H9 (cell line): ENCODE measurements at regions not wholly inside any gene's neighbourhood (a gene's known extent, or its start where the extent isn't known, plus 50 kb on each side); places are given as distances from the start of the nearest gene placed in this dataset.

Experiments used
- DNase-seq: peaks from one replicate; pipeline ENCODE4 v3.0.0-alpha.2; 2017
- H2AFZ ChIP-seq: one replicate; pipeline ENCODE4 v1.6.1; 2013; ENCODE audit warnings: mild to moderate bottlenecking, low read length, control low read depth, moderate library complexity
- H2AK5ac ChIP-seq: 2 replicates; pipeline ENCODE4 v1.6.1; 2013; ENCODE audit warnings: low read length, control low read depth, mixed read lengths; ENCODE audit not compliant: insufficient read length
- H2BK120ac ChIP-seq: one replicate; pipeline ENCODE4 v1.6.1; 2013; ENCODE audit warnings: low read depth, mild to moderate bottlenecking, low read length, control low read depth, inconsistent platforms; ENCODE audit not compliant: poor library complexity, severe bottlenecking
- H2BK12ac ChIP-seq: 2 replicates; pipeline ENCODE4 v1.6.1; 2013; ENCODE audit warnings: low read length, control low read depth, mixed read lengths, low read depth; ENCODE audit not compliant: insufficient read length
- H2BK15ac ChIP-seq: 2 replicates; pipeline ENCODE4 v1.6.1; 2013; ENCODE audit warnings: low read depth, low read length, control low read depth
- H2BK20ac ChIP-seq: one replicate; pipeline ENCODE4 v1.6.1; 2013; ENCODE audit warnings: low read depth, mild to moderate bottlenecking, low read length, control low read depth, inconsistent platforms; ENCODE audit not compliant: poor library complexity, severe bottlenecking
- H2BK5ac ChIP-seq: 2 replicates; pipeline ENCODE4 v1.6.1; 2013; ENCODE audit warnings: low read length, control low read depth, mixed read lengths; ENCODE audit not compliant: insufficient read length
- H3K14ac ChIP-seq: 2 replicates; pipeline ENCODE4 v1.6.1; 2013; ENCODE audit warnings: low read length, control low read depth; ENCODE audit not compliant: insufficient read depth
- H3K18ac ChIP-seq: 2 replicates; pipeline ENCODE4 v1.6.1; 2013; ENCODE audit warnings: low read depth, mild to moderate bottlenecking, mixed read lengths, low read length, control low read depth; ENCODE audit not compliant: insufficient read length
- H3K23ac ChIP-seq: 2 replicates; pipeline ENCODE4 v1.6.1; 2013; ENCODE audit warnings: low read length, control low read depth, mixed read lengths, low read depth; ENCODE audit not compliant: insufficient read length
- H3K23me2 ChIP-seq: 2 replicates; pipeline ENCODE4 v1.6.1; 2013; ENCODE audit warnings: low read depth, mild to moderate bottlenecking, mixed read lengths, low read length, control low read depth; ENCODE audit not compliant: insufficient read length, poor library complexity, severe bottlenecking
- H3K27ac ChIP-seq: 2 replicates; pipeline ENCODE4 v1.5.1; 2013; ENCODE audit warnings: low read length, control low read depth, mixed read lengths, low read depth; ENCODE audit not compliant: insufficient read length
- H3K27me3 ChIP-seq: 2 replicates; pipeline ENCODE4 v1.6.1; 2013; ENCODE audit warnings: low read length, control low read depth, inconsistent platforms; ENCODE audit not compliant: insufficient read depth
- H3K4ac ChIP-seq: 2 replicates; pipeline ENCODE4 v1.6.1; 2013; ENCODE audit warnings: low read depth, mild to moderate bottlenecking, control low read depth, inconsistent platforms, low read length, moderate library complexity
- H3K4me1 ChIP-seq: 2 replicates; pipeline ENCODE4 v1.6.1; 2013; ENCODE audit warnings: low read length, control low read depth, inconsistent platforms; ENCODE audit not compliant: insufficient read depth
- H3K4me2 ChIP-seq: 2 replicates; pipeline ENCODE4 v1.6.1; 2013; ENCODE audit warnings: low read length, control low read depth, mixed read lengths; ENCODE audit not compliant: insufficient read length, insufficient read depth
- H3K56ac ChIP-seq: 2 replicates; pipeline ENCODE4 v1.6.1; 2013; ENCODE audit warnings: low read depth, mild to moderate bottlenecking, mixed read lengths, low read length, control low read depth; ENCODE audit not compliant: insufficient read length
- H3K79me1 ChIP-seq: 2 replicates; pipeline ENCODE4 v1.6.1; 2013; ENCODE audit warnings: low read depth, mild to moderate bottlenecking, moderate library complexity, low read length, control low read depth, inconsistent platforms; ENCODE audit not compliant: insufficient read depth, poor library complexity, severe bottlenecking
- H3K79me2 ChIP-seq: 2 replicates; pipeline ENCODE4 v1.6.1; 2013; ENCODE audit warnings: low read length, control low read depth, inconsistent platforms; ENCODE audit not compliant: insufficient read depth
- H3K9ac ChIP-seq: 2 replicates; pipeline ENCODE4 v1.6.1; 2013; ENCODE audit warnings: low read length, control low read depth, mixed read lengths; ENCODE audit not compliant: insufficient read length; ENCODE audit errors: extremely low read depth
- H3K9me3 ChIP-seq: one replicate; pipeline ENCODE4 v1.6.1; 2013; ENCODE audit warnings: low read depth, low read length, inconsistent platforms; ENCODE audit not compliant: control insufficient read depth
- H3T11ph ChIP-seq: one replicate; pipeline ENCODE4 v1.6.1; 2013; ENCODE audit warnings: mild to moderate bottlenecking, low read length, control low read depth, inconsistent platforms
- H4K20me1 ChIP-seq: one replicate; pipeline ENCODE4 v1.6.1; 2013; ENCODE audit not compliant: control insufficient read depth, insufficient read length, insufficient read depth
- H4K5ac ChIP-seq: 2 replicates; pipeline ENCODE4 v1.6.1; 2013; ENCODE audit warnings: low read depth, mild to moderate bottlenecking, mixed read lengths, low read length, control low read depth; ENCODE audit not compliant: insufficient read length
- H4K8ac ChIP-seq: replicated peaks from 2 replicates; pipeline ENCODE4 v1.6.1; 2013; ENCODE audit warnings: low read length, control low read depth, mixed read lengths, low read depth; ENCODE audit not compliant: insufficient read length
- H4K91ac ChIP-seq: 2 replicates; pipeline ENCODE4 v1.6.1; 2013; ENCODE audit warnings: low read depth, mild to moderate bottlenecking, moderate library complexity, mixed read lengths, low read length, control low read depth; ENCODE audit not compliant: insufficient read length
- H3K27ac Mint-ChIP-seq, 3 experiments: 2 replicates in 2 of 3; 3 replicates in 1 of 3; pipeline ENCODE4 v1.8.0; 2020 to 2021; ENCODE audit warnings: mixed read lengths in 3 of 3, mild to moderate bottlenecking in 1 of 3, moderate library complexity in 1 of 3
- H3K27me3 Mint-ChIP-seq: 2 replicates; pipeline ENCODE4 v1.8.0; 2021; ENCODE audit warnings: low read depth, mild to moderate bottlenecking, moderate library complexity, mixed read lengths
- H3K36me3 Mint-ChIP-seq, 3 experiments: 2 replicates in 2 of 3; 3 replicates in 1 of 3; pipeline ENCODE4 v1.8.0; 2020 to 2021; ENCODE audit warnings: low read depth in 3 of 3, mixed read lengths in 3 of 3; ENCODE audit not compliant: insufficient read depth in 1 of 3
- H3K4me1 Mint-ChIP-seq, 2 experiments: 2 replicates each; pipeline ENCODE4 v1.8.0; 2020; ENCODE audit warnings: mixed read lengths in 2 of 2
- H3K4me3 Mint-ChIP-seq, 2 experiments: 2 replicates in 1 of 2; 3 replicates in 1 of 2; pipeline ENCODE4 v1.8.0; 2020 to 2021; ENCODE audit warnings: mild to moderate bottlenecking in 2 of 2, mixed read lengths in 2 of 2, moderate library complexity in 1 of 2
- H3K9me3 Mint-ChIP-seq, 2 experiments: 2 replicates in 1 of 2; 3 replicates in 1 of 2; pipeline ENCODE4 v1.8.0; 2020; ENCODE audit warnings: mild to moderate bottlenecking in 2 of 2, mixed read lengths in 2 of 2, moderate library complexity in 1 of 2
- WGBS: extraction: QIAGEN DNeasy Blood & Tissue Kit; methylation state at CpG from one replicate; pipeline ENCODE4 v1.1.7; 2013; ENCODE audit warnings: missing lambda C conversion rate, low lambda C conversion rate, mixed read lengths; ENCODE audit not compliant: insufficient read length; ENCODE audit errors: extremely low coverage; 5-methylcytosine and 5-hydroxymethylcytosine counted together
- TF ChIP-seq, protein P1 (sequence below): fragments of 200-600 bp; sonication (generic); conservative IDR thresholded peaks from 3 replicates; pipeline ENCODE4 v1.8.0; 2021; ENCODE audit warnings: antibody characterized with exemption, mild to moderate bottlenecking

DNA sequence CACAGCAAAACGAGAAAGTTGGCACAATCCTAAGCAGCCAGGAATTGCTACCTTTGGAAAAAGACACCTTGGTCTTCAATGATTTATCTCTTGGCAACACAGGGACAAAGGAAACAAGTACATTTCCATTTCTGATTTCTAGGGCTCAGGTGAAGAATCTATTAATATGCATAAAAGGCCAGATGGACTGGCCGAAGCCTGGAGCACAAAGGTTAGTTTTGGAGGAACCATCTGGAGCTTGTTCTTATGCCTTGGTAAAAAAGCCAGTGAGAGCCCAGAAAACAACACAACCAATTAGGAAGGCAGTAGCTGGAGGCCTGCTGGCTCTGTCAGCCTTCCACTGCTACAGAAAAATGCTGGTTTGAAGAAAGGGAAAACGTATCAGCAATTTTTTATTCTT lies 713.5 kb upstream of the API5 start:
- Histone ChIP-seq H3K18ac (no peak overlapping the region), H3K9me3 (no peaks in the 10 kb centered on the region), H4K91ac (no peak overlapping the region), H3K79me1 (no peaks in the 10 kb centered on the region), H3T11ph (no peak overlapping the region), H2BK120ac (no peak overlapping the region), H3K14ac (no peak overlapping the region), H3K23ac (no peak overlapping the region), H3K27me3 (no peaks in the 10 kb centered on the region; the same call in 1 of the 2 replicates), H2BK12ac (no peak overlapping the region), H3K4ac (no peak overlapping the region), H3K4me1 (peaks cover 10% of the 10 kb centered on the region), H2BK5ac (no peak overlapping the region), H2AK5ac (no peak overlapping the region), H4K5ac (no peak overlapping the region), H2BK20ac (no peak overlapping the region), H3K56ac (no peak overlapping the region), H3K79me2 (no peaks in the 10 kb centered on the region), H2BK15ac (no peak overlapping the region), H3K23me2 (no peaks in the 10 kb centered on the region), H4K8ac (no peak overlapping the region), H2AFZ (no peak overlapping the region), H4K20me1 (no peaks in the 10 kb centered on the region), H3K4me2 (no peak overlapping the region), H3K9ac (no peak overlapping the region), H3K27ac (no peak overlapping the region)
- H3K27me3 Mint-ChIP-seq = no peaks in the 10 kb centered on the region; the same call in none of the 2 replicates
- H3K36me3 Mint-ChIP-seq = no peaks in the 10 kb centered on the region
- H3K9me3 Mint-ChIP-seq = no peaks in the 10 kb centered on the region; a peak in 1 of 5 replicates
- no peak for DNase-seq
- peaks cover 30 to 37% of the 10 kb centered on the region in 2 experiments for H3K4me1 Mint-ChIP-seq
- no CpG with 5 or more reads among the region's 3 CpGs for WGBS
- H3K27ac Mint-ChIP-seq = peak overlapping the region in 2 of 3 experiments; percentile 11 to 55; a peak in 1 of 7 replicates
- no peak overlapping the region for H3K4me3 Mint-ChIP-seq
- TF ChIP-seq, protein P1, sequence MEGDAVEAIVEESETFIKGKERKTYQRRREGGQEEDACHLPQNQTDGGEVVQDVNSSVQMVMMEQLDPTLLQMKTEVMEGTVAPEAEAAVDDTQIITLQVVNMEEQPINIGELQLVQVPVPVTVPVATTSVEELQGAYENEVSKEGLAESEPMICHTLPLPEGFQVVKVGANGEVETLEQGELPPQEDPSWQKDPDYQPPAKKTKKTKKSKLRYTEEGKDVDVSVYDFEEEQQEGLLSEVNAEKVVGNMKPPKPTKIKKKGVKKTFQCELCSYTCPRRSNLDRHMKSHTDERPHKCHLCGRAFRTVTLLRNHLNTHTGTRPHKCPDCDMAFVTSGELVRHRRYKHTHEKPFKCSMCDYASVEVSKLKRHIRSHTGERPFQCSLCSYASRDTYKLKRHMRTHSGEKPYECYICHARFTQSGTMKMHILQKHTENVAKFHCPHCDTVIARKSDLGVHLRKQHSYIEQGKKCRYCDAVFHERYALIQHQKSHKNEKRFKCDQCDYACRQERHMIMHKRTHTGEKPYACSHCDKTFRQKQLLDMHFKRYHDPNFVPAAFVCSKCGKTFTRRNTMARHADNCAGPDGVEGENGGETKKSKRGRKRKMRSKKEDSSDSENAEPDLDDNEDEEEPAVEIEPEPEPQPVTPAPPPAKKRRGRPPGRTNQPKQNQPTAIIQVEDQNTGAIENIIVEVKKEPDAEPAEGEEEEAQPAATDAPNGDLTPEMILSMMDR = no peak
